CD14-positive monocyte (primary cell): ENCODE measurements at regions not wholly inside any gene's neighbourhood (a gene's known extent, or its start where the extent isn't known, plus 50 kb on each side); places are given as distances from the start of the nearest gene placed in this dataset.

ENCODE experiments used
- DNase-seq, 3 donors: peaks; one replicate each; pipeline ENCODE4 v3.0.0-alpha.2; 2011 to 2022
- H2AFZ ChIP-seq: 2 replicates; pipeline ENCODE4 v1.6.0; 2012; ENCODE audit warnings: mild to moderate bottlenecking, low read depth, low read length, inconsistent platforms; ENCODE audit not compliant: insufficient read depth, poor library complexity, severe bottlenecking
- H3K27ac ChIP-seq, 2 donors: 1 replicate in 1 of 2; 2 replicates in 1 of 2; pipeline ENCODE4 v1.5.1; 2012 to 2013; ENCODE audit warnings: low read length in 2 of 2, control low read depth in 1 of 2, inconsistent platforms in 1 of 2, low read depth in 1 of 2, mild to moderate bottlenecking in 1 of 2
- H3K27me3 ChIP-seq, 2 donors: one replicate each; pipeline versions ENCODE4 v1.6.0 to v1.6.1; 2011 to 2013; ENCODE audit warnings: low read length in 2 of 2; ENCODE audit not compliant: control insufficient read depth in 2 of 2, insufficient read depth in 2 of 2
- H3K36me3 ChIP-seq, 2 donors: replicated peaks in 1 of 2; 1 replicate in 1 of 2; 2 replicates in 1 of 2; pipeline versions ENCODE4 v1.5.1 to v1.6.1; 2012 to 2013; ENCODE audit warnings: low read length in 2 of 2, control low read depth in 1 of 2, inconsistent platforms in 1 of 2, mild to moderate bottlenecking in 1 of 2; ENCODE audit not compliant: insufficient read depth in 2 of 2, control insufficient read depth in 1 of 2
- H3K4me1 ChIP-seq, 2 donors: 1 replicate in 1 of 2; 2 replicates in 1 of 2; pipeline versions ENCODE4 v1.5.1 to v1.6.1; 2012 to 2013; ENCODE audit warnings: low read length in 2 of 2, control low read depth in 1 of 2, inconsistent platforms in 1 of 2, mild to moderate bottlenecking in 1 of 2, moderate library complexity in 1 of 2; ENCODE audit not compliant: insufficient read depth in 2 of 2, control insufficient read depth in 1 of 2
- H3K4me2 ChIP-seq: replicated peaks from 2 replicates; pipeline ENCODE3; 2012; ENCODE audit warnings: low read length, moderate library complexity, mild to moderate bottlenecking; ENCODE audit not compliant: poor library complexity, severe bottlenecking; ENCODE audit errors: extremely low read depth
- H3K4me3 ChIP-seq, 3 experiments: fragments of 200-600 bp in 1 of 3; sonication (generic) in 1 of 3; replicated peaks in 1 of 3; 1 replicate in 2 of 3; 2 replicates in 1 of 3; pipeline ENCODE4 v1.5.1; 2011 to 2013; ENCODE audit warnings: low read length in 3 of 3, mild to moderate bottlenecking in 3 of 3, control low read depth in 2 of 3, low read depth in 2 of 3, inconsistent platforms in 1 of 3, moderate library complexity in 1 of 3
- H3K79me2 ChIP-seq: 2 replicates; pipeline ENCODE4 v1.6.0; 2012; ENCODE audit warnings: mild to moderate bottlenecking, control low read depth, inconsistent platforms, low read length, moderate library complexity; ENCODE audit not compliant: insufficient read depth
- H3K9ac ChIP-seq: 2 replicates; pipeline ENCODE4 v1.6.0; 2017; ENCODE audit warnings: low read length, mild to moderate bottlenecking; ENCODE audit not compliant: insufficient read depth, poor library complexity, severe bottlenecking
- H3K9me3 ChIP-seq, 2 donors: replicated peaks in 1 of 2; 1 replicate in 1 of 2; 2 replicates in 1 of 2; pipeline versions ENCODE4 v1.5.1 to v1.6.1; 2012 to 2013; ENCODE audit warnings: low read length in 2 of 2, control low read depth in 1 of 2; ENCODE audit not compliant: control insufficient read depth in 1 of 2, insufficient read depth in 1 of 2
- H4K20me1 ChIP-seq: 2 replicates; pipeline ENCODE4 v1.6.0; 2012; ENCODE audit warnings: mild to moderate bottlenecking, low read length, control low read depth, moderate library complexity; ENCODE audit not compliant: insufficient read depth
- H3K27ac Mint-ChIP-seq, 7 donors: one replicate each; pipeline ENCODE4 v1.8.0; 2020; ENCODE audit warnings: mild to moderate bottlenecking in 7 of 7, mixed read lengths in 7 of 7, moderate library complexity in 6 of 7, inconsistent platforms in 2 of 7
- H3K27me3 Mint-ChIP-seq, 3 donors: one replicate each; pipeline ENCODE4 v1.8.0; 2021 to 2022; ENCODE audit warnings: low read depth in 3 of 3, mild to moderate bottlenecking in 3 of 3, mixed read lengths in 3 of 3, moderate library complexity in 3 of 3, inconsistent platforms in 1 of 3
- H3K36me3 Mint-ChIP-seq, 2 donors: one replicate each; pipeline ENCODE4 v1.8.0; 2020; ENCODE audit warnings: mixed read lengths in 2 of 2, inconsistent platforms in 1 of 2, mild to moderate bottlenecking in 1 of 2
- H3K4me1 Mint-ChIP-seq: one replicate; pipeline ENCODE4 v1.8.0; 2020; ENCODE audit warnings: mild to moderate bottlenecking, mixed read lengths
- H3K4me3 Mint-ChIP-seq, 2 donors: one replicate each; pipeline ENCODE4 v1.8.0; 2020; ENCODE audit warnings: mild to moderate bottlenecking in 2 of 2, mixed read lengths in 2 of 2, moderate library complexity in 1 of 2
- H3K9me3 Mint-ChIP-seq, 7 donors: one replicate each; pipeline ENCODE4 v1.8.0; 2020 to 2022; ENCODE audit warnings: mixed read lengths in 7 of 7, mild to moderate bottlenecking in 6 of 7, moderate library complexity in 6 of 7, inconsistent platforms in 2 of 7
- WGBS: methylation state at CpG from one replicate; pipeline ENCODE4 v1.1.5; 2013; ENCODE audit warnings: missing lambda C conversion rate; ENCODE audit not compliant: insufficient coverage; 5-methylcytosine and 5-hydroxymethylcytosine counted together
- intact Hi-C, 2 donors: fragments of 100-400 bp; cut with micrococcal nuclease; formaldehyde crosslinking; loops; one replicate each; pipeline versions ENCODE4 v1.15.0 to v1.15.1; 2023
- TF ChIP-seq, protein P1 (sequence below): fragments of 200-600 bp; IDR thresholded peaks from one replicate; pipeline ENCODE4 v1.8.0; 2022; ENCODE audit warnings: antibody characterized with exemption, mild to moderate bottlenecking

DNA sequence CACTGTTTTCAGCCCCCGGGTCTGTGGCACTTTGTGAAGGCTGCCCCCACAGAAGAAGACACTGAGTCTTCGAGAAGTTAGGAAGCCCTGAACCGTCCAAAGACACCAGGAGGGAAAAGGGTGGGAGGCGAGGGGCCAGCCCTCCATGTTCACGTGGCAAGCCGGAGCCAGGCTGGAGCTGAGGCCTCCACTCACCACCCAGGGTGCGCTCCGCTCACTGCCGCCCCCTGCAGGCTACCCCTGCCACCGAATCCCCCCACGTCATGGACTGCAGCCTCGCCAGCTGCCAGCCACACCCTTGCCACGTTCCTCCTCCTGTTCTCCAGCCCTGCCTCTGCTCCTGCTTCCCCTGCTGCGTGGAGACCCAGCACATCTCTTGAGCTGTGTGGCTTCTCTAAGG is 59.0 kb upstream of the EN2 start:
- Histone ChIP-seq H3K27ac (no peak overlapping the region), H3K36me3 (no peaks in the 10 kb centered on the region), H4K20me1 (no peaks in the 10 kb centered on the region), H3K9me3 (no peaks in the 10 kb centered on the region), H3K79me2 (no peaks in the 10 kb centered on the region), H2AFZ (no peak overlapping the region), H3K27me3 (peaks cover 0 to 8% of the 10 kb centered on the region in 2 donors), H3K4me1 (no peaks in the 10 kb centered on the region), H3K4me2 (no peak overlapping the region), H3K4me3 (no peak overlapping the region), H3K9ac (no peak overlapping the region)
- Mint-ChIP-seq H3K27ac (no peak overlapping the region), H3K4me1 (no peaks in the 10 kb centered on the region), H3K27me3 (peaks cover 22 to 52% (median 26%) of the 10 kb centered on the region in 3 donors), H3K4me3 (peak overlapping the region in 1 of 2 donors; percentile 7), H3K36me3 (no peaks in the 10 kb centered on the region), H3K9me3 (peaks cover 0 to 7% (median 3%) of the 10 kb centered on the region in 7 donors)
- TF ChIP-seq, protein P1, sequence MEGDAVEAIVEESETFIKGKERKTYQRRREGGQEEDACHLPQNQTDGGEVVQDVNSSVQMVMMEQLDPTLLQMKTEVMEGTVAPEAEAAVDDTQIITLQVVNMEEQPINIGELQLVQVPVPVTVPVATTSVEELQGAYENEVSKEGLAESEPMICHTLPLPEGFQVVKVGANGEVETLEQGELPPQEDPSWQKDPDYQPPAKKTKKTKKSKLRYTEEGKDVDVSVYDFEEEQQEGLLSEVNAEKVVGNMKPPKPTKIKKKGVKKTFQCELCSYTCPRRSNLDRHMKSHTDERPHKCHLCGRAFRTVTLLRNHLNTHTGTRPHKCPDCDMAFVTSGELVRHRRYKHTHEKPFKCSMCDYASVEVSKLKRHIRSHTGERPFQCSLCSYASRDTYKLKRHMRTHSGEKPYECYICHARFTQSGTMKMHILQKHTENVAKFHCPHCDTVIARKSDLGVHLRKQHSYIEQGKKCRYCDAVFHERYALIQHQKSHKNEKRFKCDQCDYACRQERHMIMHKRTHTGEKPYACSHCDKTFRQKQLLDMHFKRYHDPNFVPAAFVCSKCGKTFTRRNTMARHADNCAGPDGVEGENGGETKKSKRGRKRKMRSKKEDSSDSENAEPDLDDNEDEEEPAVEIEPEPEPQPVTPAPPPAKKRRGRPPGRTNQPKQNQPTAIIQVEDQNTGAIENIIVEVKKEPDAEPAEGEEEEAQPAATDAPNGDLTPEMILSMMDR, result no peak
- intact Hi-C loops, result no loop called here
- no peak for DNase-seq
- WGBS, result 64% methylated on average over 9 of the region's 14 CpGs

DNA sequence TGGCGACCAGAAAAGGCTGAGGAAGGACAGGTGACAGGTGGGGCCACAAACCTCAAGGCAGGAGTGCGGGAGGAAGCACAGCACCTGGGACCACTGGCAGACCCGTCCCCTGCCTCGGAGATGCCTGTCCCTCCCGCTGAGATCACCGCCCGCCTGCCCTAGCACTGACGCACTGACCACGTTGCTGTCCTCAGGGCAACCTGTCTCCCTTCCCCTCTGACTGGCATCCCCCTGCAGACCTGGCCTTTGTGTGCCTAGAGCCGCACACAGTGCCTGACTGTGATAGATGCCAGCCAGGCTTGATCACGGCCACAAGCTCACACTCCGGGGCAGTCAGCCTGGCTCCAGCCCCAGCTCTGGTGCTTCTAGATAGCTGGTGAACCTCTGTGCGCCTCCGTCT is 58.4 kb upstream of the EN2 start:
- intact Hi-C loops, result no loop called here
- no peak overlapping the region for H3K27ac Mint-ChIP-seq
- Histone ChIP-seq H4K20me1 (no peaks in the 10 kb centered on the region), H2AFZ (no peak overlapping the region), H3K9me3 (no peaks in the 10 kb centered on the region), H3K36me3 (no peaks in the 10 kb centered on the region), H3K4me1 (no peaks in the 10 kb centered on the region), H3K27me3 (peaks cover 0 to 13% of the 10 kb centered on the region in 2 donors), H3K9ac (no peak overlapping the region), H3K4me3 (no peak overlapping the region), H3K27ac (no peak overlapping the region), H3K4me2 (no peak overlapping the region), H3K79me2 (no peaks in the 10 kb centered on the region)
- no peak for DNase-seq
- H3K27me3 Mint-ChIP-seq, result peaks cover 20 to 55% (median 26%) of the 10 kb centered on the region in 3 donors
- no peaks in the 10 kb centered on the region for H3K4me1 Mint-ChIP-seq
- H3K4me3 Mint-ChIP-seq, result no peak overlapping the region
- WGBS, result 91% methylated on average over 13 of the region's 14 CpGs
- TF ChIP-seq, protein P1, result no peak
- H3K9me3 Mint-ChIP-seq, result peaks cover 0 to 7% (median 3%) of the 10 kb centered on the region in 7 donors
- no peaks in the 10 kb centered on the region for H3K36me3 Mint-ChIP-seq
